Skeletal muscle tissue (tissue), 3 donors: ENCODE measurements at regions not wholly inside any gene's neighbourhood (a gene's known extent, or its start where the extent isn't known, plus 50 kb on each side); places are given as distances from the start of the nearest gene placed in this dataset.
"Not testable (repeated sequence)": the region's sequence is repeated elsewhere in the genome, so short reads cannot be mapped to it uniquely, and the experiment has no call there.

Source experiments
- H3K27ac ChIP-seq: one replicate; pipeline ENCODE4 v1.7.0; 2013; ENCODE audit warnings: mild to moderate bottlenecking, low read depth, low read length, inconsistent platforms
- H3K27me3 ChIP-seq, 3 donors: one replicate each; pipeline ENCODE4 v1.7.0; 2013; ENCODE audit warnings: low read length in 3 of 3; ENCODE audit not compliant: control insufficient read depth in 3 of 3, insufficient read depth in 3 of 3
- H3K36me3 ChIP-seq, 3 donors: one replicate each; pipeline ENCODE4 v1.7.0; 2013; ENCODE audit warnings: low read length in 3 of 3; ENCODE audit not compliant: control insufficient read depth in 3 of 3, insufficient read depth in 3 of 3
- H3K4me1 ChIP-seq, 3 donors: one replicate each; pipeline ENCODE4 v1.7.0; 2013; ENCODE audit warnings: low read length in 3 of 3, mild to moderate bottlenecking in 3 of 3; ENCODE audit not compliant: control insufficient read depth in 3 of 3, insufficient read depth in 3 of 3
- H3K4me3 ChIP-seq, 3 donors: one replicate each; pipeline ENCODE4 v1.7.0; 2013; ENCODE audit warnings: low read length in 3 of 3
- H3K9ac ChIP-seq, 3 donors: one replicate each; pipeline ENCODE4 v1.7.0; 2013; ENCODE audit warnings: low read length in 3 of 3, mild to moderate bottlenecking in 3 of 3, moderate library complexity in 2 of 3, low read depth in 1 of 3
- H3K9me3 ChIP-seq, 3 donors: one replicate each; pipeline ENCODE4 v1.7.0; 2013; ENCODE audit warnings: low read length in 3 of 3; ENCODE audit not compliant: control insufficient read depth in 3 of 3
- donor health status: Osteomylitis.

GRCh38 chr3:55157731-55158130 lies 229.9 kb upstream of the LRTM1 start:
- no peak overlapping the region for H3K4me3 ChIP-seq
- H3K9me3 ChIP-seq = no peaks in the 10 kb centered on the region
- H3K36me3 ChIP-seq = no peaks in the 10 kb centered on the region
- no peak overlapping the region for H3K9ac ChIP-seq
- H3K27me3 ChIP-seq = peaks cover 0 to 11% (median 4%) of the 10 kb centered on the region in 3 donors
- peaks cover 0 to 4% (median 0%) of the 10 kb centered on the region in 3 donors for H3K4me1 ChIP-seq
- no peak overlapping the region for H3K27ac ChIP-seq

GRCh38 chr3:55156851-55157650 lies 229.2 kb upstream of the LRTM1 start:
- Histone ChIP-seq H3K27me3 (peaks cover 0 to 15% (median 4%) of the 10 kb centered on the region in 3 donors), H3K27ac (no peak overlapping the region), H3K9ac (no peak overlapping the region), H3K9me3 (no peaks in the 10 kb centered on the region), H3K4me1 (peaks cover 0 to 4% (median 0%) of the 10 kb centered on the region in 3 donors), H3K4me3 (no peak overlapping the region), H3K36me3 (no peaks in the 10 kb centered on the region)

- H3K27ac ChIP-seq = no peak overlapping the region
- no peak overlapping the region for H3K4me3 ChIP-seq
- H3K27me3 ChIP-seq = peaks cover 0 to 6% (median 0%) of the 10 kb centered on the region in 3 donors
- no peak overlapping the region for H3K9ac ChIP-seq
- H3K4me1 ChIP-seq = no peaks in the 10 kb centered on the region
- no peaks in the 10 kb centered on the region for H3K36me3 ChIP-seq
- H3K9me3 ChIP-seq = no peaks in the 10 kb centered on the region
Measured at GRCh38 chr3:55147856-55148720, 220.2 kb upstream of the LRTM1 start.

GRCh38 chr3:55147406-55147805 lies 219.5 kb upstream of the LRTM1 start:
- Histone ChIP-seq H3K36me3 (no peaks in the 10 kb centered on the region), H3K4me3 (no peak overlapping the region), H3K4me1 (no peaks in the 10 kb centered on the region), H3K27me3 (peaks cover 0 to 3% (median 0%) of the 10 kb centered on the region in 3 donors), H3K27ac (no peak overlapping the region), H3K9ac (no peak overlapping the region), H3K9me3 (no peaks in the 10 kb centered on the region)

GRCh38 chr3:55146216-55146615 lies 218.4 kb upstream of the LRTM1 start:
- no peak overlapping the region for H3K4me3 ChIP-seq
- no peak overlapping the region for H3K27ac ChIP-seq
- H3K9ac ChIP-seq = no peak overlapping the region
- H3K4me1 ChIP-seq = no peaks in the 10 kb centered on the region
- no peaks in the 10 kb centered on the region for H3K9me3 ChIP-seq
- H3K36me3 ChIP-seq = no peaks in the 10 kb centered on the region
- H3K27me3 ChIP-seq = peaks cover 0 to 2% (median 0%) of the 10 kb centered on the region in 3 donors

GRCh38 chr3:55144015-55144673 lies 216.3 kb upstream of the LRTM1 start:
- Histone ChIP-seq H3K4me1 (no peaks in the 10 kb centered on the region), H3K9ac (no peak overlapping the region)

GRCh38 chr3:55143336-55143735 lies 215.5 kb upstream of the LRTM1 start:
- Histone ChIP-seq H3K4me1 (no peaks in the 10 kb centered on the region), H3K27me3 (peaks cover 0 to 2% (median 0%) of the 10 kb centered on the region in 3 donors), H3K27ac (no peak overlapping the region), H3K9me3 (no peaks in the 10 kb centered on the region), H3K4me3 (no peak overlapping the region), H3K36me3 (no peaks in the 10 kb centered on the region), H3K9ac (no peak overlapping the region)

More at GRCh38 chr3:55144015-55144673, 216.3 kb upstream of the LRTM1 start:
- no peaks in the 10 kb centered on the region for H3K9me3 ChIP-seq
- H3K27ac ChIP-seq = no peak overlapping the region
- H3K27me3 ChIP-seq = peaks cover 0 to 2% (median 0%) of the 10 kb centered on the region in 3 donors
- H3K4me3 ChIP-seq = no peak overlapping the region
- H3K36me3 ChIP-seq = no peaks in the 10 kb centered on the region

GRCh38 chr3:55136291-55136690 lies 208.4 kb upstream of the LRTM1 start:
- not testable (repeated sequence) for H3K4me3 ChIP-seq, H3K9ac ChIP-seq, H3K27me3 ChIP-seq, H3K9me3 ChIP-seq, H3K4me1 ChIP-seq, H3K27ac ChIP-seq, H3K36me3 ChIP-seq

GRCh38 chr3:55128225-55128823 lies 200.5 kb upstream of the LRTM1 start:
- Histone ChIP-seq H3K27ac (no peak overlapping the region), H3K36me3 (no peaks in the 10 kb centered on the region), H3K4me1 (no peaks in the 10 kb centered on the region), H3K9ac (no peak overlapping the region), H3K27me3 (peaks cover 4 to 10% (median 7%) of the 10 kb centered on the region in 3 donors), H3K4me3 (no peak overlapping the region), H3K9me3 (no peaks in the 10 kb centered on the region)
